Erythroblast (primary cell): ENCODE measurements at regions not wholly inside any gene's neighbourhood (a gene's known extent, or its start where the extent isn't known, plus 50 kb on each side); places are given as distances from the start of the nearest gene placed in this dataset.

Experiments
- GATA1 ChIP-seq: IDR thresholded peaks from 2 replicates; pipeline ENCODE4 v1.6.1; 2011; ENCODE audit warnings: low read depth, mild to moderate bottlenecking, control low read depth, low read length, moderate library complexity
- POLR2A ChIP-seq: IDR thresholded peaks from 2 replicates; pipeline ENCODE4 v1.6.1; 2011; ENCODE audit warnings: mild to moderate bottlenecking, low read length

DNA sequence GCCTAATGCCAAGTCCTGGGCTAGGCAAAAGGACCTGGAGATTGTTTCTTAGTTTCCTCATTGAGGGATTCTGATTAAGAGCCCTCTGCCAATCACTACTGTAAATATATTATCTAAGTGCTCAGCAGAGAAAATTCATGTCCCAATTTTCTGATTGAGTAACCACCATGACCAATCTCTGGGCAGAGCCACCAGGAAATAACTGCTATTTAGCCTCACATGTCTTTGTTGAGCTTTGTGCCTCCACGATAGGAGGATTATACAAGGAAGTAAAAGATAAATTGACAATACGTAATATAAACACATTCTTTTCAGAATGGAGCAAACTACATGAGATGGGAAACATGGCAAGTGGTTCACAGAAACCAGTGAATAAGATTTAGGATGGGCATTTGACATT lies 396.1 kb upstream of the PAPPA start:
- TF ChIP-seq POLR2A (no peak), GATA1 (no peak)
